ENCODE measurements at regions not wholly inside any gene's neighbourhood (a gene's known extent, or its start where the extent isn't known, plus 50 kb on each side); places are given as distances from the start of the nearest gene placed in this dataset.
"Not testable (repeated sequence)": the region's sequence is repeated elsewhere in the genome, so short reads cannot be mapped to it uniquely, and the experiment has no call there.

GRCh38 chr5:29460971-29461559 lies 1732.4 kb upstream of the CDH6 start:
- peaks cover 2% of the 10 kb centered on the region for H3K9me3 ChIP-seq (replicated peaks; ENCODE audit: control insufficient read depth, insufficient read depth, low read length)
- ChIA-PET POLR2A (no interaction called here), CTCF (no interaction called here)
- H3K27me3 ChIP-seq (ENCODE audit: control insufficient read depth in 2 of 2, insufficient read depth in 2 of 2, low read length in 2 of 2): no peaks in the 10 kb centered on the region
- DNase-seq (ENCODE audit: low read depth, low spot score) (no peak), FAIRE-seq (no peak)
- dilution Hi-C loops (cut with MboI; ENCODE audit: extremely low pct_ligation_motif_present, low sequenced_read_pairs) (no loop called here), intact Hi-C loops (cut with micrococcal nuclease) (no loop called here)
- TF ChIP-seq MYC (IDR thresholded peaks at IDR 0.05; ENCODE audit: low read depth, low read length) (no peak), MAX (IDR thresholded peaks at IDR 0.05; ENCODE audit: insufficient read depth, insufficient read length) (no peak), FOS (IDR thresholded peaks at IDR 0.05; ENCODE audit: borderline replicate concordance, insufficient read depth, low read length) (no peak), GATA2 (IDR thresholded peaks at IDR 0.05; ENCODE audit: insufficient read depth, insufficient read length, low read depth, low read length) (no peak), POLR2A (IDR thresholded peaks at IDR 0.05; ENCODE audit: low read depth, low read length) (no peak), JUN (IDR thresholded peaks at IDR 0.05; ENCODE audit: borderline replicate concordance, insufficient read depth, insufficient read length, low read depth) (no peak), POLR2AphosphoS5 (IDR thresholded peaks at IDR 0.05; ENCODE audit: insufficient read depth, low read depth, low read length) (no peak), EZH2 (IDR thresholded peaks at IDR 0.05; ENCODE audit: borderline replicate concordance, low read depth, low read length, severe bottlenecking) (no peak)
- TF ChIP-seq, protein P1, sequence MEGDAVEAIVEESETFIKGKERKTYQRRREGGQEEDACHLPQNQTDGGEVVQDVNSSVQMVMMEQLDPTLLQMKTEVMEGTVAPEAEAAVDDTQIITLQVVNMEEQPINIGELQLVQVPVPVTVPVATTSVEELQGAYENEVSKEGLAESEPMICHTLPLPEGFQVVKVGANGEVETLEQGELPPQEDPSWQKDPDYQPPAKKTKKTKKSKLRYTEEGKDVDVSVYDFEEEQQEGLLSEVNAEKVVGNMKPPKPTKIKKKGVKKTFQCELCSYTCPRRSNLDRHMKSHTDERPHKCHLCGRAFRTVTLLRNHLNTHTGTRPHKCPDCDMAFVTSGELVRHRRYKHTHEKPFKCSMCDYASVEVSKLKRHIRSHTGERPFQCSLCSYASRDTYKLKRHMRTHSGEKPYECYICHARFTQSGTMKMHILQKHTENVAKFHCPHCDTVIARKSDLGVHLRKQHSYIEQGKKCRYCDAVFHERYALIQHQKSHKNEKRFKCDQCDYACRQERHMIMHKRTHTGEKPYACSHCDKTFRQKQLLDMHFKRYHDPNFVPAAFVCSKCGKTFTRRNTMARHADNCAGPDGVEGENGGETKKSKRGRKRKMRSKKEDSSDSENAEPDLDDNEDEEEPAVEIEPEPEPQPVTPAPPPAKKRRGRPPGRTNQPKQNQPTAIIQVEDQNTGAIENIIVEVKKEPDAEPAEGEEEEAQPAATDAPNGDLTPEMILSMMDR (IDR thresholded peaks at IDR 0.05; ENCODE audit: extremely low read depth in 1 of 2, insufficient read depth in 1 of 2, low read depth in 1 of 2, low read length in 2 of 2): no peak
- H3K4me1 ChIP-seq (ENCODE audit: control insufficient read depth, extremely low read depth, insufficient read depth, low read length): no peaks in the 10 kb centered on the region
- BruUV-seq (replicated peaks): no TSS peak
- H4K20me1 ChIP-seq (replicated peaks; ENCODE audit: control insufficient read depth, extremely low read depth, insufficient read depth, low read length): no peaks in the 10 kb centered on the region
- H3K9ac ChIP-seq (replicated peaks; ENCODE audit: extremely low read depth, insufficient read depth, low read length): no peak overlapping the region
- H2AFZ ChIP-seq (ENCODE audit: low read depth, low read length): no peak overlapping the region
- no peaks in the 10 kb centered on the region for H3K36me3 ChIP-seq (ENCODE audit: control insufficient read depth in 2 of 2, extremely low read depth in 1 of 2, insufficient read depth in 2 of 2, low read length in 2 of 2)
- no peaks in the 10 kb centered on the region for H3K9me1 ChIP-seq (replicated peaks; ENCODE audit: control insufficient read depth, extremely low read depth, insufficient read depth, low read length)
- no peak overlapping the region for H3K27ac ChIP-seq (ENCODE audit: insufficient read depth, low read depth, low read length)
- H3K79me2 ChIP-seq (ENCODE audit: control insufficient read depth, insufficient read depth, low read length): no peaks in the 10 kb centered on the region
- H3K4me2 ChIP-seq (ENCODE audit: insufficient read depth, low read length): no peak overlapping the region
- H3K4me3 ChIP-seq (replicated peaks in 1 of 3; ENCODE audit: insufficient read depth in 1 of 3, low read depth in 1 of 3, low read length in 3 of 3): no peak overlapping the region

DNA sequence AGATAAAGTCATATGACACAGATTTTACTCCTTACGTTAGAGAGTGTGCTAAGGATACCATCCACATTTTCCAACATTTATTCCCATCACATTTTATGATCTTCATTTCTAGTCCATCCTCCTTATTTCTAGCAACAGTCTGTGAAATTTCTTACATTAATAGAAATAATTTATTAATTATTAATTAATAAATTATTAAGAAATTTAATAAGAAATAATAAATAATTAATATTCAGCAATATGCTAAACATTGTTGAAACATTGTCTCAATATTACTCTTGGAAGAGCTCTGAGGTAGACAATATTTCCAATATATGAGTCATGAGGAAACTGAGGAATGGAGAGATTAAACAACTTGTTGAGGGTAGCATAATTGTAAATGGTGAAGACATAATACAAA lies 1742.5 kb upstream of the CDH6 start:
- CTCF ChIA-PET: not testable (repeated sequence)

More for the DNA sequence above, 1742.5 kb upstream of the CDH6 start:
- FAIRE-seq; H3K4me1 ChIP-seq (ENCODE audit: control insufficient read depth, extremely low read depth, insufficient read depth, low read length); DNase-seq (ENCODE audit: low read depth, low spot score); H3K4me3 ChIP-seq (replicated peaks in 1 of 3; ENCODE audit: insufficient read depth in 1 of 3, low read depth in 1 of 3, low read length in 3 of 3); dilution Hi-C loops (cut with MboI; ENCODE audit: extremely low pct_ligation_motif_present, low sequenced_read_pairs); BruUV-seq (replicated peaks); POLR2A ChIA-PET; H2AFZ ChIP-seq (ENCODE audit: low read depth, low read length); intact Hi-C loops (cut with micrococcal nuclease); H4K20me1 ChIP-seq (replicated peaks; ENCODE audit: control insufficient read depth, extremely low read depth, insufficient read depth, low read length); H3K79me2 ChIP-seq (ENCODE audit: control insufficient read depth, insufficient read depth, low read length); H3K27ac ChIP-seq (ENCODE audit: insufficient read depth, low read depth, low read length); H3K4me2 ChIP-seq (ENCODE audit: insufficient read depth, low read length); H3K9me3 ChIP-seq (replicated peaks; ENCODE audit: control insufficient read depth, insufficient read depth, low read length); H3K9me1 ChIP-seq (replicated peaks; ENCODE audit: control insufficient read depth, extremely low read depth, insufficient read depth, low read length); H3K9ac ChIP-seq (replicated peaks; ENCODE audit: extremely low read depth, insufficient read depth, low read length); H3K36me3 ChIP-seq (ENCODE audit: control insufficient read depth in 2 of 2, extremely low read depth in 1 of 2, insufficient read depth in 2 of 2, low read length in 2 of 2); H3K27me3 ChIP-seq (ENCODE audit: control insufficient read depth in 2 of 2, insufficient read depth in 2 of 2, low read length in 2 of 2): not testable (repeated sequence)

Measured in endothelial cell of umbilical vein (primary cell).